ENCODE measurements at regions not wholly inside any gene's neighbourhood (a gene's known extent, or its start where the extent isn't known, plus 50 kb on each side); places are given as distances from the start of the nearest gene placed in this dataset.

DNA sequence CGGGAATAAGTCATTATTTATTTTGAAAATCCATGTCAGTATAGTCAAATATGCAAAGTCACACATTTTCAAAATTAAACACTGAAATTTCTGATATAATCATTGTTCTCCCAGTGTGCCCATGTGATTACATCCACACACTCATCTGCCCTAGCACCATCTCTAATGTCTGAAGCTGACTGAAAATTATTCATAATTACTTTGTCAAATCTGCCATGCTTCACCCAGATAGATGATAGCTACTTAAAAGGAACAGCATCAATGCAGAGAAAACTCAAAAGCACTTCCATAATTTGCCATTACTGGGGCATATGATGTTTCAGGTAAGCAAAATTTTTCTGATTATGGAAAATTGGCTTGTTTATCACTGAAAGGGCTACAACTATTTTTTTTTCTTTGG lies 1433.3 kb upstream of the IGFBP7 start:
- TF ChIP-seq, protein P1, sequence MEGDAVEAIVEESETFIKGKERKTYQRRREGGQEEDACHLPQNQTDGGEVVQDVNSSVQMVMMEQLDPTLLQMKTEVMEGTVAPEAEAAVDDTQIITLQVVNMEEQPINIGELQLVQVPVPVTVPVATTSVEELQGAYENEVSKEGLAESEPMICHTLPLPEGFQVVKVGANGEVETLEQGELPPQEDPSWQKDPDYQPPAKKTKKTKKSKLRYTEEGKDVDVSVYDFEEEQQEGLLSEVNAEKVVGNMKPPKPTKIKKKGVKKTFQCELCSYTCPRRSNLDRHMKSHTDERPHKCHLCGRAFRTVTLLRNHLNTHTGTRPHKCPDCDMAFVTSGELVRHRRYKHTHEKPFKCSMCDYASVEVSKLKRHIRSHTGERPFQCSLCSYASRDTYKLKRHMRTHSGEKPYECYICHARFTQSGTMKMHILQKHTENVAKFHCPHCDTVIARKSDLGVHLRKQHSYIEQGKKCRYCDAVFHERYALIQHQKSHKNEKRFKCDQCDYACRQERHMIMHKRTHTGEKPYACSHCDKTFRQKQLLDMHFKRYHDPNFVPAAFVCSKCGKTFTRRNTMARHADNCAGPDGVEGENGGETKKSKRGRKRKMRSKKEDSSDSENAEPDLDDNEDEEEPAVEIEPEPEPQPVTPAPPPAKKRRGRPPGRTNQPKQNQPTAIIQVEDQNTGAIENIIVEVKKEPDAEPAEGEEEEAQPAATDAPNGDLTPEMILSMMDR (IDR thresholded peaks at IDR 0.05; ENCODE audit: low read length), result no peak
- no peak for TF ChIP-seq EZH2 (IDR thresholded peaks at IDR 0.05; ENCODE audit: borderline replicate concordance, low read length)

All from OCI-LY1 (cell line).